HEK293T (cell line): ENCODE measurements at regions not wholly inside any gene's neighbourhood (a gene's known extent, or its start where the extent isn't known, plus 50 kb on each side); places are given as distances from the start of the nearest gene placed in this dataset.

Experiments
- ARNT ChIP-seq: fragments of 450-650 bp; IDR thresholded peaks from 2 replicates; pipeline ENCODE4 v1.6.1; 2017; ENCODE audit warnings: mild to moderate bottlenecking
- BHLHE40 ChIP-seq: fragments of 450-650 bp; IDR thresholded peaks from 2 replicates; pipeline ENCODE4 v1.6.1; 2016; ENCODE audit warnings: mild to moderate bottlenecking, moderate library complexity, borderline replicate concordance
- CTBP1 ChIP-seq: fragments of 450-650 bp; IDR thresholded peaks from 2 replicates; pipeline ENCODE4 v1.6.1; 2016; ENCODE audit warnings: borderline replicate concordance
- FOXK2 ChIP-seq: fragments of 450-650 bp; IDR thresholded peaks from 2 replicates; pipeline ENCODE4 v1.6.1; 2016; ENCODE audit warnings: mild to moderate bottlenecking
- PKNOX1 ChIP-seq: fragments of 450-650 bp; IDR thresholded peaks from 2 replicates; pipeline ENCODE4 v1.6.1; 2016
- SUZ12 ChIP-seq: fragments of 450-650 bp; IDR thresholded peaks from 2 replicates; pipeline ENCODE4 v1.6.1; 2016; ENCODE audit warnings: mild to moderate bottlenecking

DNA sequence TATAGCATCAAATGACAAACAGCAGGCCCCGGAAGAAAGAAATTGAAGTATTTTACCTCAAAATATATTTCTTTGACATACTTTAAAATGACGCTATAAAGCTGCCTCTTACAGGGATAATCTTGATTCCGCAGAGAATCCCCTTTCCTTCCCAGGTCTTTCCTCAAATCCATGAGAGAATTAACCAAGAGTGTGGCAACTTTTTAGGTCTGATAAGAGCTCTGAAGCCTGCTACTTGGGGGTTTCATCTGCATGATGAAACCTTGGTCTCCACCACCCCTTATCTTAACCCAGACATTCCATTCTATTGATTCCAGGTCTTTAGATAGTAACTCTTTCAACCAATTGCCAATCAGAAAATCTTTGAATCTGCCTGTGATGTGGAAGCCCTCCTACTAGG lies 173.8 kb downstream of the CEMIP2 start:
- TF ChIP-seq FOXK2 (no peak), CTBP1 (no peak), PKNOX1 (no peak), SUZ12 (no peak), ARNT (no peak), BHLHE40 (no peak)
